ENCODE measurements at regions not wholly inside any gene's neighbourhood (a gene's known extent, or its start where the extent isn't known, plus 50 kb on each side); places are given as distances from the start of the nearest gene placed in this dataset.
A peak's percentile ranks its signal among the peaks of the same experiment; 100 is the strongest.

DNA sequence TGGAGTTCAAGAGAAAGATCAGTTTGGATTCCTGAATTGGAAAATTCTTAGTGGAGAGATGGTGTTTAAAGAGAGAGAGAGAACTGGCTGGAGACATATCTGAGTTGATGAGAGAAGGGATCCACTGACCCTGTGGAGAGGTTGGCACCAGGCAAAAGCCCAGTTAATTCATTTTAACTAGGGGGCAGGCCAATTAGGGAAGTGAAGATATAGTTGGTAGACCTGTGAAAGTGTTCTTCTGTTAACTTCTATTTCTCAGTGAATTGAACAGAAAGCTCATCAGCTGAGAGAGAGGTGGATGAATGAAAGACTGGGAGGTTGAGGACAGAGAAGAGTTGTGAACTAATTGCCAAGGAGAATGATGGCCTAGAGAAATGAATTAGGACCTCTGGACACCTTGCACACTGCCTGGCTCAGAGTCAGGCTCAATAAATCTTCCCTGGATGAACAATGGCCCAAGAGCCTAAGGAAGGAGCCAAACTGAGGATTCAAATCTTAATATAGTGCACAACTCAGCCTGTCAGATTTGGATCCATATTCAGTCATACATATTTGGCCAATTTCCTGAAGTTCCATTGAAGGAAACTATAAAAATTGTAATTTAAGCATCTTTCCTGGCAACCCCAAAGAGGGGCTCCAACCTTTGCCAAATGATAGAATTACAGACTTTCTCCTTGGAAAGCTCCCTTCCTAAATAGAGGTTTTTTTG is 82.2 kb upstream of the RMDN2 start:
- no peak for DNase-seq
- Mint-ChIP-seq H3K4me3 (no peak overlapping the region), H3K27ac (no peak overlapping the region), H3K4me1 (ENCODE audit: low read depth) (peaks cover 2% of the 10 kb centered on the region), H3K27me3 (no peaks in the 10 kb centered on the region), H3K36me3 (ENCODE audit: low read depth) (no peaks in the 10 kb centered on the region), H3K9me3 (no peaks in the 10 kb centered on the region)

DNA sequence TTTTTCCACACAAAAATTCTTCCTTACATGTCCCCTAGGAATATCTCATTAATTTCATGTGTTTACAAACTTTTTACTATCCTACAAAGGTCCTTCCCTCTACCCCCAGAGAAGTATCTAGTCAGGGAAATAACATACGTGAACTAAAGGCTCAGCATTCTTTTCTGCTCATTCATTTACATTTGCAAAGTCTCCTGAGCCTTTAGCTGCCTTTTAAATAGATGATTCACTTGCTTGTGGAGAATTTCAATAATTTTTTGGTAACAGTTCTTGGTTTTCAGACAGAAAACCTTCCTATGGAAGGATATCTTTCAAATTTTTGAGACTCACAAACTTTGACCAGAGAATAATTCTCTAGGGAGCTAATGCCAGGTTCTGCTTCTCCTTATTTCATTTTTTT is 81.5 kb upstream of the RMDN2 start:
- no peak for DNase-seq
- Mint-ChIP-seq H3K4me3 (no peak overlapping the region), H3K36me3 (ENCODE audit: low read depth) (no peaks in the 10 kb centered on the region), H3K27me3 (no peaks in the 10 kb centered on the region), H3K4me1 (ENCODE audit: low read depth) (peaks cover 1% of the 10 kb centered on the region), H3K27ac (no peak overlapping the region), H3K9me3 (no peaks in the 10 kb centered on the region)

DNA sequence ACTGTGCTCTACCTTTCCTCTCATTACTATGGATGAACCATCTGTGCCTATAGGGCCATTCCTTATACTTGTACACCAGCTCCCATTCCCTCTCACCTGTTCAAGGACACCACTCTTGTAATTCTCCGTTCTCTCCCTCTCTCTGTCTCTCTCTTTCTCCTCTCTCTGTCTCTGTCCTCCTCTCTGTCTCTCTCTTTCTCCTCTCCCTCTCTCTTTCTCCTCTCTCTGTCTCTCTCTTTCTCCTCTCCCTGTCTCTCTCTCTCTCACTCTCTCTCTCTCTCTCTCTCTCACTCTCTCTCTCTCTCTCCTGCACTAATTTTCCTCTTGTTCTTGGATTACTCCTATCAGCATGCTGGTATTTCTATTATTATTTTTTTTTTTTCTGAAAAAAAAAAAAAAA is 78.9 kb upstream of the RMDN2 start:
- Mint-ChIP-seq H3K4me3 (no peak overlapping the region), H3K9me3 (peaks cover 6% of the 10 kb centered on the region), H3K27ac (no peak overlapping the region), H3K4me1 (ENCODE audit: low read depth) (peaks cover 23% of the 10 kb centered on the region), H3K36me3 (ENCODE audit: low read depth) (no peaks in the 10 kb centered on the region), H3K27me3 (no peaks in the 10 kb centered on the region)
- DNase-seq: no peak

DNA sequence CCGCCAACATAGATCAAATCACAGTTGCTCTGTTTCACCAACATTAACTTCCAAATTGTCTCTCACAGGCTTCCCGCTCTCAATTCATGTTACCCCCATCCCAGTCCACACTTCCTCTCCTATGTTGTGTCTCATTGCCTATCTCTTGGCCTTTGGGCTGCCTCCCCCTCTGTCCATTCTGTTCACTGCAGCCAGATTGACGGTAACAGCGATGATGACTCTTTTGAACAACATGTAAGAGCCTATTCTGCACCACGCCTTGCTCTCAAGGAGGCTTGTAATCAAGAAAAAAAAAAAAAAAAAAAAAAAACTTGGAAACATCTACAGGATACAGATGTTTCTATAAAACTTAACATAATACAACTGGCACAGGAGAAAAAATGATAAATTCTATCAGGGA is 77.3 kb upstream of the RMDN2 start:
- H3K4me1 Mint-ChIP-seq (ENCODE audit: low read depth): peaks cover 37% of the 10 kb centered on the region
- DNase-seq: no peak
- no peak overlapping the region for H3K4me3 Mint-ChIP-seq
- H3K27ac Mint-ChIP-seq: no peak overlapping the region
- H3K9me3 Mint-ChIP-seq: peaks cover 6% of the 10 kb centered on the region
- no peaks in the 10 kb centered on the region for H3K27me3 Mint-ChIP-seq
- no peaks in the 10 kb centered on the region for H3K36me3 Mint-ChIP-seq (ENCODE audit: low read depth)

DNA sequence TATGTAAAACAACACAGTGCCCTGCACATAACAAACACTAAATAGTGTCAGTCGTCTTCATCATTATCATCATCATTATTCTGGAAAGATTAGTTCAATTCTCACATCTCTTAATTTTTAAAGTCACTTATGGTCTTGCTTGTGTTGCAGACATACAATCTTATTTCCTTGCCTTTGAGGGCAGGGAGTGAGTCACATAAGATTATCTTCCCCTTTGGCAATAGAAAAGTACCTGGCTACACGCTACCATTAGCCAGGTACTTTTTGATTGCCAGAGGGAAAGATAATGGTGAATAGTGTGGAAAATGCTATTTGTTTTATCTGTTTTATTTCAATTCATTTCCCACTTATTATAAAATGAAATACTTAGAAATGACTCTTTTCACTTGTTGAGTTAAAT is 76.6 kb upstream of the RMDN2 start:
- peaks cover 41% of the 10 kb centered on the region for H3K4me1 Mint-ChIP-seq (ENCODE audit: low read depth)
- H3K27ac Mint-ChIP-seq: no peak overlapping the region
- peaks cover 6% of the 10 kb centered on the region for H3K9me3 Mint-ChIP-seq

DNA sequence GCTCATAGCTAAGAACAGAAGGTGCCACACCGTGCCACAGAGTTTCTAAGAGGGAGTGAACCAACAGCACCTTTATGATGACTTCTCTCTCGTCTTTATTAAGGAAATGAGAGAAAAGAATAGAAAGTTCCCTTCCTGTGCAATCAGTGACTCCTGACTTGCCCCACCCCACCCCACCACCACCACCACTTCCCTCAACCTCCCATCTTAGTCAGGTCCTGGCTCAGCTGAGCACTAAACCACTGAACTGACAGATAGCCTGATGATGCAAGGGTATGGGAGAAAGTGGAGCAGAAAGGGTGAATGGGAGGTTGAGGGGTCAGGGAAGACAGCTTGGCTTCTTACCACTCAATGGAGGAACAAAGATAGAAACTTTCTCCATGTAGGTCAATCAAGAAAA is 75.2 kb upstream of the RMDN2 start:
- DNase-seq: no peak
- H3K4me3 Mint-ChIP-seq: peak overlapping the region; percentile 28
- H3K36me3 Mint-ChIP-seq (ENCODE audit: low read depth): no peaks in the 10 kb centered on the region
- H3K27me3 Mint-ChIP-seq: no peaks in the 10 kb centered on the region
- H3K4me1 Mint-ChIP-seq (ENCODE audit: low read depth): peaks cover 53% of the 10 kb centered on the region
- peaks cover 6% of the 10 kb centered on the region for H3K9me3 Mint-ChIP-seq
- H3K27ac Mint-ChIP-seq: peak overlapping the region; percentile 83

More for the DNA sequence above, 76.6 kb upstream of the RMDN2 start:
- no peak overlapping the region for H3K4me3 Mint-ChIP-seq
- DNase-seq: no peak
- H3K36me3 Mint-ChIP-seq (ENCODE audit: low read depth): no peaks in the 10 kb centered on the region
- no peaks in the 10 kb centered on the region for H3K27me3 Mint-ChIP-seq

DNA sequence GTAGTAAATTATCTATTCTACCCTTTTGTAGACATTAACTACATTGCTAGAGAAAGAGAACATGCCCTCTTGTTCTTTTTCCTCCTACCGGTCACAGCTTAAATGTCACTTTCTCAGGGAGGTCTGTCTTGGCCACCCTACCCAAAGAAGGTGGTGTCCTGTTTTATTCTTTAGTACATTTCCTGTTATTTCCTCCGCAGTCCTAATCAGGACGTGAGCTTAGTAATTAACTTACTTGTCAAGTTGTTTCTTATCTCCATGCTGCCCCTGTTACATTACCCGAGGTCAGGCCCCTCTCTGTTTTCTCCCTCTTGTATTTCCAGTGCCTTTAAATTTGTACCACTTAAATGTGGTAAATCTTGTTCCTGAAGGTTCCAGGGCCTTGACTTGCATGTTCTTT is 73.7 kb upstream of the RMDN2 start:
- Mint-ChIP-seq H3K27ac (peak overlapping the region; percentile 93), H3K4me1 (ENCODE audit: low read depth) (peaks cover 56% of the 10 kb centered on the region), H3K9me3 (peaks cover 6% of the 10 kb centered on the region), H3K27me3 (peaks cover under 1% of the 10 kb centered on the region), H3K36me3 (ENCODE audit: low read depth) (no peaks in the 10 kb centered on the region), H3K4me3 (peak overlapping the region; percentile 65)
- no peak for DNase-seq

DNA sequence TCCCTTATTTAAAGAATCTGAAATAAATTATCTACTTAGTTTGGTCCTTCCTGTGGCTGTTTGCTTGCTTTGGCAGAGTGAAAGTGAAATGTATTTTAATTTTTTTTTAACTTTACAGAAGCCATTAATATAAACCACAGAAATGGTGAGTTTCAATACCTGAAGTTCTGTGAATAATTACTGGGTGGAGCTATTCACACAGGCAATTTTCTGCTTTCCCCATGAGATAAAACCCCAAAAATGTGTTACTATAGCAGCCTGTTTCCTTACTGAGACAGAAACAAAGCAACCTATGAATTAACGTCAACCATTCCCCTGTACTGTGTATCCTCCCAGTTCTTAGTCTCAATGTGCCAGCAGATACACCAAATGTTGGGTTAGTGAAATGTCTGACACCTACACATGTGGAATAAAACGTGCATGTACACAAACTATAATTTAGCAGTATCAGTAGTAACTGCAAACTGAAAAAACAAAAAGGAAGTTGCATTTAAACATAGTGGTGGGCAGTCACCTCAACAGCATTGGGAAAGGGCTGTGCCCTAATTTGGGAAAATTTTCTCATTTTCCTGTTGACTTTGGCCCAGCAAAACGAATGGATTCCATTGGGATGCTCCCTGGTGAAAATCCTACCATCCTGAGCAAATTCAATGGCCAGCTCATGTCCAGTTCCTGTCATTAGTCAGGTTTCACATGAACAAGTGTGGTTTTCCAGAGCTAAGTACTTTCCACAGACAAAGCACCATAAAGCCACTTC is 73.1 kb upstream of the RMDN2 start:
- DNase-seq: no peak
- Mint-ChIP-seq H3K27ac (peak overlapping the region; percentile 93), H3K36me3 (ENCODE audit: low read depth) (no peaks in the 10 kb centered on the region), H3K4me3 (peak overlapping the region; percentile 65), H3K27me3 (peaks cover 4% of the 10 kb centered on the region), H3K4me1 (ENCODE audit: low read depth) (peaks cover 59% of the 10 kb centered on the region), H3K9me3 (peaks cover 6% of the 10 kb centered on the region)

DNA sequence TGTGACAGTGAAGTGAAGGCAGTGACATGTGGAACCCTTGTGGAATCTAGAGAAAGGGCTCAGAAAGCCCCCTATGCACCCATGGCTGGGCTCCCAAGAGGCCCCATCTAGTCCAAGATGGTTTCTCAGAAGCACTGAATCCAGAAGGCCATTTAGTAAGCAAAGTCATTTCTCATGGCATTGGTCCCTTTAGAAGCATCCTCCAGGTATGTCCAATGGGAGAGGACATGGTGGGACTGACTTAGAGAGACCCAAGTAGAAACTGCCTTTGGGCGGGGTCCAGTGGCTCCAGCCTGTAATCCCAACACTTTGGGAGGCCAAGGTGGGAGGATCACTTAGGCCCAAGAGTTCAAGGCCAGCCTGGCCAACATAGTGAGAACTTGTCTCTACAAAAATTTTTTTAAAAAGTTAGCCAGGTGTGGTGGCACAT is 72.5 kb upstream of the RMDN2 start:
- peaks cover 4% of the 10 kb centered on the region for H3K27me3 Mint-ChIP-seq
- peaks cover 6% of the 10 kb centered on the region for H3K9me3 Mint-ChIP-seq
- no peak overlapping the region for H3K4me3 Mint-ChIP-seq
- DNase-seq: no peak
- peaks cover 59% of the 10 kb centered on the region for H3K4me1 Mint-ChIP-seq (ENCODE audit: low read depth)
- H3K36me3 Mint-ChIP-seq (ENCODE audit: low read depth): no peaks in the 10 kb centered on the region
- H3K27ac Mint-ChIP-seq: peak overlapping the region; percentile 93

DNA sequence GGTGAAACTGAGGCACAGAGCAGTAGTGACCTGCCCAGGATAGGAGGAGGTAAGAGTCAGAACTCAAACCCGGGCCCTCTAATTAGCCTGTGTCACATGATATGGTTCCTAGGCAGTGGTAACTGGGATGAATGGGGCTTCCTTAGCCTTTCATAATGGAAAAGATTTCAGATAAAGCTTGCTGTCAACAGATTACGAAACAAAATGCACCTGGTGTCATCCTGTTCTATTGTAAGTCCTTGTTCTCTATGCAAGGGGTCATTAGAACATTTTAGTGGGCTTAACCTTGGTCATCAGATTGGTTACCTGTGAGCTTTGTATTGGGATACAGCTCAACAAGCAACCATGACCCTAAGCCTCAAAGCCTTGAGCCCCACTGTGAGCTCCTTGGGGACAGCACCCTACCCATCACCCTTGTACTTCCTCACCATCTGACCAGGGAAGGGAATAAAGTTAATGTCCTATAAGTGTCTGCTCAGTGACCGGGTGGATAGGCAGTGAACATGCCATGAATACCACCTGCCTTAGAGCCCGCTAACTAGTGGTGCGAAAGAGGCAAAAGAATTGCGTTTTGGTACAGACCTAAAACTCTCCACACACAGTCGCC is 70.3 kb upstream of the RMDN2 start:
- Mint-ChIP-seq H3K36me3 (ENCODE audit: low read depth) (no peaks in the 10 kb centered on the region), H3K9me3 (peaks cover 8% of the 10 kb centered on the region), H3K4me3 (no peak overlapping the region), H3K27ac (no peak overlapping the region), H3K27me3 (peaks cover 4% of the 10 kb centered on the region), H3K4me1 (ENCODE audit: low read depth) (peaks cover 57% of the 10 kb centered on the region)
- no peak for DNase-seq

DNA sequence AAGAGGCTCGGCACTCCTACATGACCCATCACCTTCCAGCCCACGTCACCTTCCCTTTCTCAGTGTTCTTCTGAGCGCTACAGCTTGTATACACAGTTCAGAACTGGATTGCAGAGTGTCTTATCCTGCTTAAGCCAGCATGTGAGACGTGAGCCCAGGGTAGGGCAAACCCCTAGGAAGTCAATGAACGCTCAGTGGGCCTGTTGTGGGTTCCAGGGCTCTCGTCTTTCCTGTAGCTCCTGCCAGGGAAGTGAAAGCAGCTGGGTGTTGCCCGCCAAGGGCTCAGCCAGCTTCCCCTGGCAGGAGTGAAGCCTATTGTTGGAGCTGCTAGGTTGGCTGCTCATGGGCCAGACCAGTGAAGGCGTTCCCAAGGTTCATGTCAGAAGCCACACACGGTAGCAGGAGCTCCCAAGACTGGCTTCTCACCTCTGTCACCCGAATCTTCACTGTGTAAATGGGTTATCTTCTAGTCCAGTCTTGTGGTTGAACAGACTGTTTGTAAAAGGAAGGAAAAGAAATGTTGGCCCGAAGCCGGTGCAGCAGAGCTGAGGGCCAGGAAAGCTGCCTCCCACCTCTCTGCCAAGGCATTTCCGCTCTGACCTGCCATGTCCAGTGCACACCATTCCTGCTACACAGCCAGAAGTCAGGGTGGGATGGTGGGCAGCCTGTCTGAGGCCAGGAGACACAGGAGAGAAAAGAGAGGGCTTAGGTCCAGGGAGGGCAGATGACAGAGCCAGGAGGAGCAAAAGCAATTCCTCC is 69.6 kb upstream of the RMDN2 start:
- Mint-ChIP-seq H3K27ac (no peak overlapping the region), H3K4me1 (ENCODE audit: low read depth) (peaks cover 53% of the 10 kb centered on the region), H3K36me3 (ENCODE audit: low read depth) (no peaks in the 10 kb centered on the region), H3K27me3 (peaks cover 4% of the 10 kb centered on the region), H3K9me3 (peaks cover 3% of the 10 kb centered on the region), H3K4me3 (no peak overlapping the region)
- no peak for DNase-seq

DNA sequence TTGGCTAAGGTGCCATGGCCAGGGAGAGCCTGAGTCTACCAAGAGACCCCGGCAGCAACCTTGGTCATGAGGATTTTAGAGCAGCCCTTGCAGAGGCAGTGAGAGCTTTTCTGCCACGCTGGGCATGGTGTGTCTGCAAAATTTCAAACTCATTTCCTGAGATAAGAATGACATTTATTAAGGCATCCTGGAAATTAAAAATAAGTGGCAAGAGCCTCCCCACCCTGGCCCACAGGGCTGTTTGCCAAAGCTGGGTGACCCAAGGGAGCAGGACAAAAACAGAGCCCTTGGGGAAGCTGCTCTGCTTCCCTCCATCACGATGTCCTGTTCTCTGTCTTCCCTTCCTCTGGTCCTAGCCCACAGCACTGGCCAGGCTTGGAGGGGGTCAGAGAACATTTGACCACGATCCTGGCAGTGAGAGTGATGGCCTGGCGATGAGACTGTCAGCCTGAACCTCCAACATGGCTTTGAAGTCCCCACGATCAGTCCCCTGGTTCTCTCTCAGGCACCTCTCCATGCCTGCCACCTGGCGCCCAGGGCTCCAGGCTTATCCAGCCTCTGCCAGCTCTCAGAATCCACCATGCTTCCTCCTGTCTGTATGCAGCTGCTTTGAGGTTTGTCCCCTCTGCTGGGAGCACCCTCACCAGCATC is 68.9 kb upstream of the RMDN2 start:
- Mint-ChIP-seq H3K4me1 (ENCODE audit: low read depth) (peaks cover 48% of the 10 kb centered on the region), H3K9me3 (peaks cover 2% of the 10 kb centered on the region), H3K4me3 (no peak overlapping the region), H3K27ac (peak overlapping the region; percentile 64), H3K36me3 (ENCODE audit: low read depth) (no peaks in the 10 kb centered on the region), H3K27me3 (peaks cover 4% of the 10 kb centered on the region)
- DNase-seq: no peak

DNA sequence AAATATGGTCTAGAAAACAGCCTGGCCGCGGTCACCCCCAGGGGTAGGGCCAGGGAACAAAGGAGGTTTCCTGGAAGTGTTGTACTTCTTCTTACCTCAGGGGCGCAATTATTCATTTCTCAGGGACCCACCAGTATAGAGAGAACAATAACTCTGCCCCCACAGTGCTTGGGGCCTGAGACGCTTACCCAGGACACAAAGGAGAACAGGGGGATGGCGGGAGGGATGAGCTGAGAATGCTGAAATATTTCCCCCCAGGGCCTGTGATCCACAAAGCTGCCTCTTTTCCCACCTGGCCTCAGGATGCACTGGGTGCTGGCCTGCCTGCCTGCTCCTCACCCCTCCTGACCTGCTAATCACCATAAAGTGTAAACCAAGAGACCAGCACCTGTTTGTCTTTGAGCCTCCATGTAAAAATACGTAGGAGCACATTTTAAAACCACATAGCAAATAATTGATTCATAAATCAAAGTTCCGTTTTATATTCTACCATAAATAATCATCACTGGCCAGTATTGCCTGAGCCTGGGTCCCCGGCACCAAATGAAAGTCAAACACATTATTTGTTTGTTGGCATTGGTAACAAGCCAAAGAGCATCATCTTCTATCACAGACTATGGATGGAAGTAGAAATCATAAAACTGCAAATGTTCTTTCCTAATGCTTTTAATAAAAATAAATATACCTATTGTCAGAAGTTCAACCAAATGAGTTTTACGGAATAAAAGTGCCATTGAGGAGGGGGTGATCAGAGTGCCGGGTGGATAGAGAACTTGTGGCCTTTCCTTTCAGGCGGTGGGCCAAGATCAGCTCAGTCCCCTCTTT is 67.3 kb upstream of the RMDN2 start:
- H3K27ac Mint-ChIP-seq: no peak overlapping the region
- no peak for DNase-seq
- H3K4me3 Mint-ChIP-seq: no peak overlapping the region
- H3K4me1 Mint-ChIP-seq (ENCODE audit: low read depth): peaks cover 34% of the 10 kb centered on the region
- peaks cover 4% of the 10 kb centered on the region for H3K27me3 Mint-ChIP-seq
- no peaks in the 10 kb centered on the region for H3K36me3 Mint-ChIP-seq (ENCODE audit: low read depth)
- peaks cover 2% of the 10 kb centered on the region for H3K9me3 Mint-ChIP-seq

Data from activated T-cell treated with anti-CD3 and anti-CD28 coated beads, Interleukin-2, amount 50 U/mL, for 24 hours (primary cell).